Skin of body (tissue), 1 donor: ENCODE measurements at regions not wholly inside any gene's neighbourhood (a gene's known extent, or its start where the extent isn't known, plus 50 kb on each side); places are given as distances from the start of the nearest gene placed in this dataset.

Experiments
- DNase-seq: peaks from one replicate; lab custom pipeline; 2025; lab: John Stamatoyannopoulos, UW

GRCh38 chr14:86022031-86022629 lies 492.2 kb downstream of the FLRT2 start:
- no peak for DNase-seq

GRCh38 chr14:86020841-86021240 lies 490.9 kb downstream of the FLRT2 start:
- no peak for DNase-seq

- no peak for DNase-seq
Measured at GRCh38 chr14:86015941-86016340, 486.0 kb downstream of the FLRT2 start.

GRCh38 chr14:86015511-86015910 lies 485.6 kb downstream of the FLRT2 start:
- no peak for DNase-seq

GRCh38 chr14:86013641-86014040 lies 483.7 kb downstream of the FLRT2 start:
- DNase-seq: no peak

- no peak for DNase-seq
Measured at GRCh38 chr14:86012461-86012860, 482.5 kb downstream of the FLRT2 start.

- no peak for DNase-seq
Measured at GRCh38 chr14:86003998-86004397, 474.1 kb downstream of the FLRT2 start.

- no peak for DNase-seq
Measured at GRCh38 chr14:85996551-85996950, 466.6 kb downstream of the FLRT2 start.

- DNase-seq: no peak
Measured at GRCh38 chr14:85991156-85991555, 461.2 kb downstream of the FLRT2 start.

- DNase-seq: no peak
Measured at GRCh38 chr14:85987907-85988306, 458.0 kb downstream of the FLRT2 start.

GRCh38 chr14:85987292-85987691 lies 457.3 kb downstream of the FLRT2 start:
- DNase-seq: no peak

- no peak for DNase-seq
Measured at GRCh38 chr14:85978582-85979250, 448.8 kb downstream of the FLRT2 start.

GRCh38 chr14:85974602-85975001 lies 444.7 kb downstream of the FLRT2 start:
- no peak for DNase-seq

GRCh38 chr14:85963486-85963885 lies 433.5 kb downstream of the FLRT2 start:
- no peak for DNase-seq

GRCh38 chr14:85960756-85961155 lies 430.8 kb downstream of the FLRT2 start:
- no peak for DNase-seq

GRCh38 chr14:85959063-85959462 lies 429.1 kb downstream of the FLRT2 start:
- DNase-seq: no peak

GRCh38 chr14:85958069-85958468 lies 428.1 kb downstream of the FLRT2 start:
- DNase-seq: no peak

- no peak for DNase-seq
Measured at GRCh38 chr14:85953265-85953664, 423.3 kb downstream of the FLRT2 start.

- no peak for DNase-seq
Measured at GRCh38 chr14:85948153-85948552, 418.2 kb downstream of the FLRT2 start.

GRCh38 chr14:85947461-85948139 lies 417.7 kb downstream of the FLRT2 start:
- no peak for DNase-seq

GRCh38 chr14:85943192-85943591 lies 413.2 kb downstream of the FLRT2 start:
- DNase-seq: no peak

- no peak for DNase-seq
Measured at GRCh38 chr14:85934886-85935254, 404.9 kb downstream of the FLRT2 start.
